Immature natural killer cell (primary cell): ENCODE measurements at regions not wholly inside any gene's neighbourhood (a gene's known extent, or its start where the extent isn't known, plus 50 kb on each side); places are given as distances from the start of the nearest gene placed in this dataset.

Experiments used
- DNase-seq, 3 donors: peaks; one replicate each; pipeline ENCODE4 v3.0.0; 2022; ENCODE audit warnings: mixed read lengths in 1 of 3
- H3K27ac Mint-ChIP-seq, 6 donors: one replicate each; pipeline ENCODE4 v1.8.0; 2020; ENCODE audit warnings: mixed read lengths in 6 of 6, mild to moderate bottlenecking in 5 of 6, inconsistent platforms in 4 of 6, moderate library complexity in 3 of 6
- H3K27me3 Mint-ChIP-seq, 3 donors: one replicate each; pipeline ENCODE4 v1.8.0; 2020 to 2021; ENCODE audit warnings: low read depth in 3 of 3, mild to moderate bottlenecking in 3 of 3, mixed read lengths in 3 of 3, moderate library complexity in 3 of 3, inconsistent platforms in 1 of 3
- H3K36me3 Mint-ChIP-seq, 3 donors: one replicate each; pipeline ENCODE4 v1.8.0; 2020; ENCODE audit warnings: mixed read lengths in 3 of 3, inconsistent platforms in 2 of 3, mild to moderate bottlenecking in 2 of 3
- H3K4me1 Mint-ChIP-seq, 2 donors: one replicate each; pipeline ENCODE4 v1.8.0; 2020; ENCODE audit warnings: inconsistent platforms in 2 of 2, mild to moderate bottlenecking in 2 of 2, mixed read lengths in 2 of 2, moderate library complexity in 1 of 2
- H3K4me3 Mint-ChIP-seq, 5 donors: one replicate each; pipeline ENCODE4 v1.8.0; 2020; ENCODE audit warnings: mild to moderate bottlenecking in 5 of 5, mixed read lengths in 5 of 5, inconsistent platforms in 3 of 5, moderate library complexity in 3 of 5
- H3K9me3 Mint-ChIP-seq, 6 donors: one replicate each; pipeline ENCODE4 v1.8.0; 2020; ENCODE audit warnings: mild to moderate bottlenecking in 6 of 6, mixed read lengths in 6 of 6, inconsistent platforms in 4 of 6, moderate library complexity in 3 of 6

DNA sequence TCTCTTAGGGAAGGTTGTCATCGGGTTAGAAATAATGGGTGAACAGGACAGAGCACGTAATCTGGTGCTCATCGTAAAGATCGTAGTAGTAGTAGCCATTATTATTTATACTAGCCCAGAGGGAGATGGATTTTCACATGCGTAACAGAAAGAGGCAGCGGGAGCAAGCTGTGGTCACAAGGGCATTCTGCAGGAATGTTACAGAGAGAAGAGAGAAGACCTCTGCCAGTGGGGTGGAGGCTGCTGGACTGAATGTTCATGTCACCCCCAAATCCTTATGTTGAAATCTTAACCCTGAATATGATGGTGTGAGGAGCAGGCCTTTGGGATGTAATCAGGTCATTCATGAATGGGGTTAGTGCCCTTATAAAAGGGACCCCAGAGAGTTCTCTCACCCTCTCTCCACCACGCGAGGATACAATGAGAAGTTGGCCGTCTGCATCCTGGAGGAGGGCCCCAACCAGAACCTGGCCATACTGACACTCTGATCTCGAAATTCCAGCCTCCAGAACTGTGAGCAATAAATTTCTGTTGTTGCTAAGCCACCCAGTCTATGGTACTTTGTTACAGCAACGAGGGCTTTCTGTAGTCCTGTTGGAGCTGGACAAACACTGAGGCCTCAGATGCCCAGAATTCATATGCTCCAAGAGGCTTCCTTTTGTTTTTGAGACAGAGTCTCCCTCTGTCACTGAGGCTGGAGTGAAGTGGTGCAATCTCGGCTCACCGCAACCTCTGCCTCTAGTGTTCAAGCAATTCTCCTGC lies 131.2 kb upstream of the MED13L start:
- Mint-ChIP-seq H3K27me3 (no peaks in the 10 kb centered on the region), H3K4me3 (no peak overlapping the region), H3K27ac (no peak overlapping the region), H3K4me1 (no peaks in the 10 kb centered on the region), H3K36me3 (no peaks in the 10 kb centered on the region), H3K9me3 (no peaks in the 10 kb centered on the region)
- DNase-seq, result no peak

DNA sequence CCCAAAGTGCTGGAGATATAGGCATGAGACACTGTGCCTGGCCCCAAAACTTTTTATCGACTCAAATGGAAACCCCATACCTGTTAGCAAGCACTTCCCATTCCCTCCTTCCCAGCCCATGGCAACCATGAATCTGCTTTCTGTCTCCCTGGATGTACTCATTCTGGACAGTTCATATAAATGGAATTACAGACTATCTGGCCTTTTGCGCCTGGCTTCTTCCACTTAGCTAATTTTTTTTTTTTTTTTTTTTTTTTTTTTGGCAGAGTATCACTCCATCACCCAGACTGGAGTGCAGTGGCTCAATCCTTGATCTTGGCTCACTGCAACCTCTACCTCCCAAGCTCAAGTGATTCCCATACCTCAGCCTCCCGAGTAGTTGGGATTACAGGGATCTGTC lies 134.5 kb upstream of the MED13L start:
- no peak overlapping the region for H3K27ac Mint-ChIP-seq

DNA sequence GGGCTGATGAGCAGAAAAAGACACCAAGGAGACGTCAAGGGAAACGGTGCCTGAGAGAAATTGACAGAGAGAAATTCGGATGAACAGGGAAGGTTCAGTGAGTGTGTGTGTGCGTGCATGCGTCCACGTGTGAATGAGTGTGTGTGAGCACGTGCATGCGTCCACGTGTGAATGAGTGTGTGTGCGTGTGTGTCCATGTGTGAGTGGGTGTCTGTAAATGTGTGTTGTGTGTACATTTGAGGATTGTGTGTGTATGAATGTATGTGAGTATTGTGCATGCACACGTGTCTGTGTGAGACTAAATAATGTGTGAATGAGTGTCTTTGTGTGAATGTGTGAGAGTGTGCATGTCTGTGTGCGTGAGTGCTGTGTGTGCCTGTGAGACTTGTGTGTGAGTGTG lies 137.4 kb upstream of the MED13L start:
- H3K9me3 Mint-ChIP-seq, result no peaks in the 10 kb centered on the region
- H3K27ac Mint-ChIP-seq, result no peak overlapping the region
- H3K4me3 Mint-ChIP-seq, result no peak overlapping the region
- no peak for DNase-seq
- no peaks in the 10 kb centered on the region for H3K4me1 Mint-ChIP-seq
- H3K36me3 Mint-ChIP-seq, result no peaks in the 10 kb centered on the region
- peaks cover 0 to 2% (median 2%) of the 10 kb centered on the region in 3 donors for H3K27me3 Mint-ChIP-seq

More for the DNA sequence above, 134.5 kb upstream of the MED13L start:
- DNase-seq, result no peak
- Mint-ChIP-seq H3K27me3 (no peaks in the 10 kb centered on the region), H3K4me1 (no peaks in the 10 kb centered on the region), H3K4me3 (no peak overlapping the region), H3K36me3 (no peaks in the 10 kb centered on the region), H3K9me3 (no peaks in the 10 kb centered on the region)

DNA sequence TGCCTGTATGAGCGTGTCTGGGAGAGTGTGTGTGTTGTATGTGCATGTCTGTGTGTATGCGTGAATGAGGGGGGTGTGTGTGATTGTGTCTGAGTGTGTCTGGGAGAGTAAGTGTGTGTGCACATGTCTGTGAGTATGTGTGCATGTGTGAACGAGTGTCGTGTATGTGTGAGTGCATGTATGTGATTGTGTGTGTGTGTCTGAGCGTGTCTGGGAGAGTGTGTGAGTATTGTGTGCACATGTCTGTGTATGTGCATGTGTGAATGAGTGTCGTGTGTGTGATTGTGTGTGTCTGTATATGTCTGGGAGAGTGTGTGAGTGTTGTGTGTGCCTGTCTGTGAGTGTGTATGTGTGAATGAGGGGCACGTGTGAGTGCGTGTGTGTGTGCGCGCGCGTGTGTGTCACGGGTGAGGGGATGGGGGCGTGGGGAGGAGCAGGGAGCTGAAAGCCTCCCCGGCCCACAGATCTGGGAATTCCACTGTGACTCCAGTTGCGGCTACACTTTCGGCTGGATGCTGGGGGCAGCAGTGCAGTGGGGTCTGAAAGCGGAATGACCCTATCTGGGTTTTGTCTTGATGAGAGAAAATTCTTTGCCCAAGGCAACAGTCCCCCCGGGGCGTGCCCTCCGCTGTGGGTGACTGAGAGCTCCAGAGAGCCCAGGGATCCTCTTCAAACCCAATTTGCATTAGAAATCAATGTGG lies 138.1 kb upstream of the MED13L start:
- Mint-ChIP-seq H3K9me3 (no peaks in the 10 kb centered on the region), H3K27ac (no peak overlapping the region), H3K27me3 (peaks cover 0 to 5% (median 2%) of the 10 kb centered on the region in 3 donors), H3K36me3 (no peaks in the 10 kb centered on the region), H3K4me1 (no peaks in the 10 kb centered on the region), H3K4me3 (no peak overlapping the region)
- no peak for DNase-seq

DNA sequence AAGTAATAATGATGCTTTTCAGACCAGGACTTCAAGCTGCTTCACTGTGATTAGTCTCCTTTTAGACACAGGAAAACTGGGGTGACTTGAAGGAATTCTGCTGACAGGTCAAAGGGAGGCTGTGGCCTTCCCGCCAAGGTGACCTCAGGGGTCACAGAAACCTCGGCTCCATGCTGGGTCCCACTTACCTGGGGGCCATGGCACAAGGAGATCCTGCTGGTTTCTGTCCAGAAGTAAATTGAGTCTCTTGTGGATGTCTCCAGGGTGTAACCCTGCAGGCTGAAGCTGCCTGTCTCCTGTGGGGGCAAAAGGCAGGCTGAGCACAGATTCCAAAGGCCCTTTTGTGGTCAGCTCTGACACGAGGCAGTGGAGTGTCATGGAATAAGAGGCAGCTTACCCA lies 138.7 kb upstream of the MED13L start:
- H3K27me3 Mint-ChIP-seq, result peaks cover 0 to 5% (median 2%) of the 10 kb centered on the region in 3 donors

DNA sequence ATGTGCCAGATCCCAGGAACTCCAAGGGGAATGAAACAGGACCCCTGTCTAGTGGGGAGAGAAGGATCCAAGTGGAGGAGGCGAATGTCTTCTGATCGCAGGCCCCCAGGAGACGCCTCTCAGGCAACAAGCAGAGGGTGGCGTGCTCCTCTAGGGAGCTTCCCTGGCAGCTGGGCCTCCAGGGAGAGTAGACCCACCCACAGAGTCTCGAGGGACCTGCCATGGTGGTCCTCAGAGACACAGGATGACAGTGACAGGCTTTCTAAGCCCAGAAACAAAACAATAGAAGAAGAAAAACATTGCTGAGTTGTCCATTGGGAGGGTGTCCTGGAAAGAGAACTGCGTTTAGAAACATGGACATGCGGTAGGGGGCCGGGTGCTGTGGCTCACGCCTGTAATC lies 140.6 kb upstream of the MAP1LC3B2 start:
- no peak overlapping the region for H3K27ac Mint-ChIP-seq
- no peak overlapping the region for H3K4me3 Mint-ChIP-seq
- no peak for DNase-seq
- H3K36me3 Mint-ChIP-seq, result no peaks in the 10 kb centered on the region
- no peaks in the 10 kb centered on the region for H3K9me3 Mint-ChIP-seq
- H3K27me3 Mint-ChIP-seq, result peaks cover 0 to 5% (median 4%) of the 10 kb centered on the region in 3 donors
- no peaks in the 10 kb centered on the region for H3K4me1 Mint-ChIP-seq

More for the DNA sequence above, 138.7 kb upstream of the MED13L start:
- H3K4me3 Mint-ChIP-seq, result no peak overlapping the region
- no peaks in the 10 kb centered on the region for H3K4me1 Mint-ChIP-seq
- H3K27ac Mint-ChIP-seq, result no peak overlapping the region
- H3K36me3 Mint-ChIP-seq, result no peaks in the 10 kb centered on the region
- no peak for DNase-seq
- H3K9me3 Mint-ChIP-seq, result no peaks in the 10 kb centered on the region

DNA sequence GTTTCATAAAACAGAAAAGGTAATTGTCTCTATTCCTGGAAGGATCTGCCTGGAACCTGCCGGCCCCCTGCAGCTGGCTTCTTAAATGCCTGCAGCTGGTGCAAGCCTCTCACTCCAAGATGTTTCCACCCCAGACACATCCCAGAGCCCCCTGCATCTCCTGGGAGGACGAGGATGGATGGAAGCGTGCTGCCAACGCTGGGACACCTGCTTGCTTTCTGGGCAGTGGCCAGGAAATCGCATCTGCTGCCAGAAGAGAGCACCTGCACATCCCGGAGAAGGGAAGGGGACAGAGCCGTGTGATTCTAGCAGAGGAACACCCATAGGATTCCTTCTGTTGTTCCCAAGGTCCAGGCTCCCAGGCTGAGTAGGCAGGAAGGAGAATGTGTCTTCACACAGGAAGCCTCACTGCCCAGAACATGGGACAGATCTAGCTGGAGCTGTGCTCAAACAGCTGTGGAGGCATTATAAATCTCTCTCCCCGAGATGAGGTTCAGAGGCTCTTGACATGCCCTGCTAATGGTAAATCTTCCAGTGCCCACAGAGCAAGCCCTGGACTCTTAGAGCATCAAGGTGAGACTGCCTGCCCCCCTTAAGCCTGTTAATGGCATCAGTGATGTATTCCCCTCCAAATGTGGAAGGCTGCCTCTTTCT lies 138.8 kb upstream of the MAP1LC3B2 start:
- H3K27ac Mint-ChIP-seq, result no peak overlapping the region
- no peaks in the 10 kb centered on the region for H3K4me1 Mint-ChIP-seq
- no peaks in the 10 kb centered on the region for H3K9me3 Mint-ChIP-seq
- no peak overlapping the region for H3K4me3 Mint-ChIP-seq
- H3K36me3 Mint-ChIP-seq, result no peaks in the 10 kb centered on the region
- no peak for DNase-seq
- peaks cover 0 to 5% (median 4%) of the 10 kb centered on the region in 3 donors for H3K27me3 Mint-ChIP-seq

DNA sequence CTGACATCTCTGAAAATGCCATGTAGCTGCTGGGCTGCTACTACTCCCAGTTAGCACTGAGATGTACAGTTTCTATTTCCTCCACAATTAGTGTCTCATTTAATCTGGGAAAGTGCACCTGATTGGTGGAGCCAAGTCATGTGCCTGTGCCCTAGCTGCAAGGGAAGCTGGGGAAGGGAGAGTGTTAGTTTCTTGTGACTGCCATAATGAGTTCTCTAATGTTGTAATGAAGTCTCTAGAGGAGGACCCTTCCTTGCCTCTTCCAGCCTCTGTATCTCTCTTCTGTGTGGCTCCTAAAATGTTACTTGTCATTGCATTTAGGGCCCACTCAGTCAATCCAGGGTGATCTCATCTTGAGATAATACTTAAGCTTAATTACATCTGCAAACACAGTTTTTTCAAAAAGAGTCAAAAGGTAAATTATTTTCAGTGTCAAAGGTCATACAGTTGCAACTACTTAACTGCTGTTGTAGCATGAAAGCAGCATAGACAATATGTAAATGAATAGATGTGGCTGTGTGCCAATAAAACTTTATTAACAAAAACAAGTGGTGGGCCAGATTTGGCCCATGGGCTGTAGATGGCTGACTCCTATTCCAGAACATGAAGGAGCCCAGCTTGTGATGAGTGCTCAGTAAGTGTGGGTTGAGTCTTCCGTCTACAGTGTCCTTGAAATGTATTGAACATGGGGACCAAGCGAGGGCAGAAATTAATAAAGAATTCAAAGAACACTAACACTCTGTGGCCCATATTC lies 137.2 kb upstream of the MAP1LC3B2 start:
- no peak overlapping the region for H3K27ac Mint-ChIP-seq
- H3K36me3 Mint-ChIP-seq, result no peaks in the 10 kb centered on the region
- H3K4me3 Mint-ChIP-seq, result no peak overlapping the region
- no peak for DNase-seq
- H3K9me3 Mint-ChIP-seq, result no peaks in the 10 kb centered on the region
- no peaks in the 10 kb centered on the region for H3K4me1 Mint-ChIP-seq
- H3K27me3 Mint-ChIP-seq, result peaks cover 0 to 5% (median 4%) of the 10 kb centered on the region in 3 donors

DNA sequence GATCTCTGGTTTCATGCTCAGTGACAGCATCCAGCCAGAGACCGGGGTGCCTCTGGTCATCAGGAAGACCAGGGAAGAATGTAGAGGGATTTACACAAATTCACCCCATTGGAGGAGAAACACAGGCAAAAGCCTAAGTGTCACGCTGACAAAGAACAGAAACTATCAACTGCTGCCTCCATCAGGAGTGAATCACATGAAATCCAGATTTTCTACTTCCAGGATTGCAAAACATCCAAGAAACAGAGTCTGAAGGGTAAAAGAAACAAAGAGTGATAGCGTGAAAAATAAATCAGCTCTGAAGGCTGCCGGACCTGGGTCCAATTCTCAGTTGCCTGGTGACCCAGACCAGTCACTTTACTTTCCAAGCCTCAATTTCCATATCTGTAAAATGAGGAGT lies 136.1 kb upstream of the MAP1LC3B2 start:
- Mint-ChIP-seq H3K4me1 (no peaks in the 10 kb centered on the region), H3K9me3 (no peaks in the 10 kb centered on the region), H3K36me3 (no peaks in the 10 kb centered on the region), H3K27ac (no peak overlapping the region), H3K4me3 (no peak overlapping the region), H3K27me3 (peaks cover 0 to 6% (median 4%) of the 10 kb centered on the region in 3 donors)
- no peak for DNase-seq

DNA sequence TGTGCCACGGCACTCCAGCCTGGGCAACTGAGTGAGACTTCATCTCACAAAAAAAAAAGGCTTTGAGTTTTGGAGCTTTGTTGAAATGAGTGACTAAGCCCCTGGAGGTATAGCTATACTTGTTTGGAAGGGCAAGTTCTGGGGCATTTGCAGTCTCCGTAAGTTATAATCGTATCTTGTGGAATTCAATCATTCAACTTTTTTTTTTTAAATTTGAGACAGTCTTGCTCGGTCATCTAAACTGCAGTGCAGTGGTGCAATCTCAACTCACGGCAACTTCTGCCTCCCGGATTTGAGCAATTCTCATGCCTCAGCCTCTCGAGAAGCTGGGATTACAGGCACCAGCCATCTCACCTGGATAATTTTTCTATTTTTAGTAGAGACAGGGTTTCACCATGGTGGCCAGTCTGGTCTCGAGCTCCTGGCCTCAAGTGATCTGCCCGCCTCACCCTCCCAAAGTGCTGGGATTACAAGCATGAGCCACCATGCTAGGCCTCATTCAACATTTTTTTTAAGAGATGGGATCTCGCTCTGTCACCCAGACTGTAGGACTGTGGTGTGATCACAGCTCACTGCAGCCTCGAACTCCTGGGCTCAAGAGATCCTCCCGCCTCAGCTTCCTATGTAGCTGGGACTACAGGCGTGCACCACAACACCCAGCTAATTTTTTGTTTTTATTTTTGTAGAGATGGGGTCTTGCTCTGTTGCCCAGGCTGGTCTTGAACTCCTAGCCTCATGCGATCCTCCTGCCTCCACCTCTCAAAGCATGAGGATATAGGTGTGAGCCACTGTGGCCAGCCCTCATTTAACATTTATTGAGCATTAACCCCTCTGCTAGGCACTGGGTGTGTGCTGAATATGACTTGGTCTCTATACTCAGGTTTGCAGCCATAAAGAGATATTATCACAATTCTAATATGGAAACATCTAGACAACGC lies 133.7 kb upstream of the MAP1LC3B2 start:
- H3K27me3 Mint-ChIP-seq, result peaks cover 0 to 5% (median 2%) of the 10 kb centered on the region in 3 donors
- no peak overlapping the region for H3K27ac Mint-ChIP-seq
- DNase-seq, result no peak
- H3K4me3 Mint-ChIP-seq, result no peak overlapping the region
- H3K9me3 Mint-ChIP-seq, result no peaks in the 10 kb centered on the region
- no peaks in the 10 kb centered on the region for H3K4me1 Mint-ChIP-seq
- H3K36me3 Mint-ChIP-seq, result no peaks in the 10 kb centered on the region

DNA sequence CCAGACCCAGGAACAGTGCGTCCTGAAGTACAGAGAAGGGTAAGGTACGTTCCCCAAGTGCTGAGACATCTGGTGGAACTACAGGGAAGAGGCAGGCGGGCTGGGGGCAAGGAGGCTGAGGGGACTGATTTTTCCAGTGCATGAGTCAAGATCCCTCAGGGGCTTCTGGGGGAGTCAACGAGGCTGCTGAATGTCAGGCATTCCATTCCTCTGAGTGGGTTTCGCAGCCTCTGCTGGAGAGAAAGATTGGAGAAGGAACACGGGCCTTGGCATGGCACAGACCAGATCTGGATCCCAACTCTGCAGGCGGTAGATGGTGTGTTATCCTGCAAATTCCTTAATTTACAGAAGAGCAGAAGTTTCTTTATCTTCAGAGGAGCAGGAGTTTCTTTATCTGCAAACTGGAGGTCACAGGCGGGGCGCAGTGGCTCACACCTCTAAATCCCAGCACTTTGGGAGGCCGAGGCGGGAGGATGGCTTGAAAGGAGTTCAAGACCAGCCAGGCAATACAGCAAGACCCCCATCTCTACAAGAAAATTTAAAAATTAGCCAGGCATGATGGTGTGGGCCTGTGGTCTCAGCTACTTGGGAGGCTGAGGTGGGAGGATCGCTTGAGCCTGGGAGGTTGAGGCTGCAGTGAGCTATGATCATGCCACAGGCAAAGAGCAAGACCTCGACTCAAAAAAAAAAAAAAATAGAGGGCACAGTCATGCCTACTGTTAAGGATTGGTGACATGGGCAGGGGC lies 132.6 kb upstream of the MAP1LC3B2 start:
- Mint-ChIP-seq H3K27me3 (peaks cover 0 to 5% (median 2%) of the 10 kb centered on the region in 3 donors), H3K4me3 (no peak overlapping the region), H3K4me1 (no peaks in the 10 kb centered on the region), H3K36me3 (no peaks in the 10 kb centered on the region), H3K27ac (no peak overlapping the region), H3K9me3 (no peaks in the 10 kb centered on the region)
- no peak for DNase-seq

DNA sequence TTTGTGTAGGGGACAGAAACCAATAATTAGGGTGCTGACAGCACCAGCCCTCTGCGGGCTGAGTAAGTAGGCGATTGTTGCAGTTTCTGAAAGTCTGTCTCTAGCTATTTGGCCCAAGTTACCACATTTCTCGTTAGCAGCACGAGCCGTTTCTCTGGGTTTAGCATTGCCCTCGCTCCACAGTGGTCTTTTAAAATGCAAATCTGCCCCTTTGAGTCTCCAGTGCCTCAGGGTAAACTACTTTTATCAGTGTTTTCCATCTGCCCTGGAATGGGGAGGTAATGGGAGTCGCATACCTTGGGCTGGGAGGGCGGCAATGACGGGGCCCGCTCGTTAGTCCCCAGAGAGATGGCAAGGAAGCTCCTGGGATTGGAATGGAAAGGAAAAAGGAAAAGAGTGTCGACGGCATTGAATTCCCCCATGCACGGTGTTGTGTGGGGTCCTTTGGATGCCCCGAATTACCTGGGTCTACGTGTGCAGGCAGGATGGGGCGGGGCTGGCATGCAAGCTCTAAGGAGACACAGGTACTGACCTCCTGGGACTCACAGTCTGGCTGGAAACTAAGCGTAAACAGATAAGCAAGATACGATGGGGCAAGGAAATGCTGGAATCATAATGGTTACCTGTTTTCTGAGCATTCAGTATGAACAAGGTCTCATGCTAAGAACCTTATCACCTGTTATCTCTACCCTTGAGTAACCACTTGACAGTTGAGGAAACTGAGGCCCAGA lies 131.8 kb upstream of the MAP1LC3B2 start:
- no peaks in the 10 kb centered on the region for H3K36me3 Mint-ChIP-seq
- H3K27me3 Mint-ChIP-seq, result peaks cover 0 to 5% (median 0%) of the 10 kb centered on the region in 3 donors
- DNase-seq, result no peak
- no peaks in the 10 kb centered on the region for H3K4me1 Mint-ChIP-seq
- H3K27ac Mint-ChIP-seq, result no peak overlapping the region
- no peak overlapping the region for H3K4me3 Mint-ChIP-seq
- no peaks in the 10 kb centered on the region for H3K9me3 Mint-ChIP-seq
